Neutrophil (primary cell): ENCODE measurements at regions not wholly inside any gene's neighbourhood (a gene's known extent, or its start where the extent isn't known, plus 50 kb on each side); places are given as distances from the start of the nearest gene placed in this dataset.

Experiments used
- H3K27ac ChIP-seq: fragments of 200-600 bp; sonication (generic); 2 replicates; pipeline ENCODE4 v1.5.1; 2016; ENCODE audit warnings: mild to moderate bottlenecking, moderate library complexity
- H3K27me3 ChIP-seq: fragments of 200-600 bp; sonication (generic); 2 replicates; pipeline ENCODE4 v1.6.0; 2016; ENCODE audit warnings: mild to moderate bottlenecking
- H3K36me3 ChIP-seq: fragments of 200-600 bp; sonication (generic); 2 replicates; pipeline ENCODE4 v1.5.1; 2017
- H3K4me1 ChIP-seq, 2 experiments: fragments of 200-600 bp in 1 of 2; sonication (generic) in 1 of 2; 1 replicate in 1 of 2; 2 replicates in 1 of 2; pipeline versions ENCODE4 v1.5.1 to v1.6.1; 2013 to 2016; ENCODE audit warnings: low read depth in 1 of 2, low read length in 1 of 2, mild to moderate bottlenecking in 1 of 2, moderate library complexity in 1 of 2; ENCODE audit not compliant: control insufficient read depth in 1 of 2, insufficient read depth in 1 of 2
- H3K4me3 ChIP-seq, 2 experiments: fragments of 200-600 bp in 1 of 2; sonication (generic) in 1 of 2; 1 replicate in 1 of 2; 2 replicates in 1 of 2; pipeline ENCODE4 v1.5.1; 2013 to 2016; ENCODE audit warnings: low read depth in 1 of 2, low read length in 1 of 2, mild to moderate bottlenecking in 1 of 2, moderate library complexity in 1 of 2
- H3K9me3 ChIP-seq: fragments of 200-600 bp; sonication (generic); 2 replicates; pipeline ENCODE4 v1.5.1; 2016
- TF ChIP-seq, protein P1 (sequence below): fragments of 200-600 bp; sonication (generic); IDR thresholded peaks from 2 replicates; pipeline ENCODE4 v1.5.1; 2016; ENCODE audit warnings: antibody characterized with exemption

DNA sequence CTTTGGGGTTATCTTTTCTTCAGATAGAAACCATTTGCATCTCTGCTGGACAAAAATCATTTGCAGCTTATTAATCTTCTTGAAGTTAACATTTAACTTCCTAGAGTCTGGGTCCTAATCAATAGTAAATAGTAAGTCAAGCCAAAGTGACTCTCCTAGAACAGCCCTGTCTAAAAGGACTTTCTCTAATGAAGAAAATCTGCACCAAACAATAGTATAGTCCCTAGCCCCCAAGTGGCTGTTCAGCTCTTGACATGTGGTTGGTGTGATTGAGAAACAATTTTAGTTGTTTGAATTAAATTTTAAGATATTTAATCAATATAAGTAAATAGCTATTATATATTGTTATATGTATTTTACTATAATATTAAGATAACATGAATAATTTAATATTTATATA is 64.6 kb upstream of the SHB start:
- TF ChIP-seq, protein P1, sequence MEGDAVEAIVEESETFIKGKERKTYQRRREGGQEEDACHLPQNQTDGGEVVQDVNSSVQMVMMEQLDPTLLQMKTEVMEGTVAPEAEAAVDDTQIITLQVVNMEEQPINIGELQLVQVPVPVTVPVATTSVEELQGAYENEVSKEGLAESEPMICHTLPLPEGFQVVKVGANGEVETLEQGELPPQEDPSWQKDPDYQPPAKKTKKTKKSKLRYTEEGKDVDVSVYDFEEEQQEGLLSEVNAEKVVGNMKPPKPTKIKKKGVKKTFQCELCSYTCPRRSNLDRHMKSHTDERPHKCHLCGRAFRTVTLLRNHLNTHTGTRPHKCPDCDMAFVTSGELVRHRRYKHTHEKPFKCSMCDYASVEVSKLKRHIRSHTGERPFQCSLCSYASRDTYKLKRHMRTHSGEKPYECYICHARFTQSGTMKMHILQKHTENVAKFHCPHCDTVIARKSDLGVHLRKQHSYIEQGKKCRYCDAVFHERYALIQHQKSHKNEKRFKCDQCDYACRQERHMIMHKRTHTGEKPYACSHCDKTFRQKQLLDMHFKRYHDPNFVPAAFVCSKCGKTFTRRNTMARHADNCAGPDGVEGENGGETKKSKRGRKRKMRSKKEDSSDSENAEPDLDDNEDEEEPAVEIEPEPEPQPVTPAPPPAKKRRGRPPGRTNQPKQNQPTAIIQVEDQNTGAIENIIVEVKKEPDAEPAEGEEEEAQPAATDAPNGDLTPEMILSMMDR: no peak
- Histone ChIP-seq H3K27ac (no peak overlapping the region), H3K27me3 (peaks cover 50% of the 10 kb centered on the region)

DNA sequence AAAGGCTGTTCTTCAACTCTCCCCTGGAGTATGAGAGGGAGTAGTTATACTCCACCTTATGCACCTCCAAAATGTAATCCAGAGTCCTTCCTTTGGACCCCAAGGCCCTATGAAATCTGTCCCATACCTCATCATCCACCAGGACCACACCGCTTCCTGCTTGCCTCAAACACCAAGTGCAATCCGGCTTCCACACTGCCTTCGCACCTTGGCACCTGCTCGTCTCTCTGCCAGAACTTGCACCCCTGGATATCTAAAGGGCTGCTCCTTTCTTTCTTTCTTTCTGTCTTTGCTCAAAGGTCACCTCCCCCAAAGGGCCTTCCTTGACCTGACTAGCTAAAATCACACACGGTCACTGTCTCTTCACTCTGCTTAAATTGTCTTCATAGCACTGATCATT is 63.9 kb upstream of the SHB start:
- Histone ChIP-seq H3K36me3 (no peaks in the 10 kb centered on the region), H3K27me3 (peaks cover 48% of the 10 kb centered on the region), H3K4me3 (no peak overlapping the region), H3K4me1 (no peaks in the 10 kb centered on the region), H3K9me3 (no peaks in the 10 kb centered on the region), H3K27ac (no peak overlapping the region)
- TF ChIP-seq, protein P1: no peak

More for the DNA sequence above, 64.6 kb upstream of the SHB start:
- no peak overlapping the region for H3K4me3 ChIP-seq
- no peaks in the 10 kb centered on the region for H3K9me3 ChIP-seq
- no peaks in the 10 kb centered on the region for H3K36me3 ChIP-seq
- H3K4me1 ChIP-seq: no peaks in the 10 kb centered on the region

DNA sequence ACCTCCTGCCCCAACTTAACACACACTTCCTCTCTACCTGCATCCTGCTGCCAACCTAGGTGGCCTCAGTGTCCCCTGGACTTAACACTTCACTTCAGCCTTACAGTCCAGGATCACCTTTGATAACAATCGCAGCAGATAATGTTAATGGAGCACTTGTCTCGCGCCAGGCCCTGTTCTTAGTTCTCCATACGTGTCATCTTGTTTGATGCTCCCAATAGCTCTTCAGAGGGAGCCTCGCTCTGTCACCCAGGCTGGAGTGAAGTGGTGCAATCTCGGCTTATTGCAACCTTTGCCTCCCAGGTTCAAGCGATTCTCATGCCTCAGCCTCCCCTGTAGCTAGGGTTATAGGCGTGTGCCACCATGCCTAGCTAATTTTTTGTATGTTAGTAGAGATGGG is 62.7 kb upstream of the SHB start:
- H3K4me3 ChIP-seq: no peak overlapping the region
- H3K27ac ChIP-seq: no peak overlapping the region
- TF ChIP-seq, protein P1: no peak
- H3K9me3 ChIP-seq: no peaks in the 10 kb centered on the region
- H3K36me3 ChIP-seq: no peaks in the 10 kb centered on the region
- H3K27me3 ChIP-seq: peaks cover 43% of the 10 kb centered on the region
- no peaks in the 10 kb centered on the region for H3K4me1 ChIP-seq

DNA sequence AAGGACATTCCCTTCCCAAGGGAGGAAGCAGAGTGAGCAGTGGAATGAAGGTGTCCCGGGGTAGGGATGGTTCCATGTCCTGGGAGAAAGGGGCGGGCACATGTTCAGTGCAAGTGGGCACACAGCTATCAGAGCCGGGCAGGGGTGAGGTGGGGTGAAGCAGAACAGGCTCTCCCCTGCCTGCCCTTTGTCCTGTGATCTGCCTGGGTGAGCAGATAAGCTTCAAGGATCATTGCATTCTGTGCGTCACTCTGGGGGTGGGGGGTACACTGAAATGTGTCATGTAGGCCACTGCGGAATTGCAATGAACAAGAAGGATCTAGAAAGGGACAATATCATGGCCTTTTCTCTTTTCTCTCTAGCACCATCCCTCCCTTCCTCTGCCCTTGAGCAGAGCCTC is 61.7 kb upstream of the SHB start:
- Histone ChIP-seq H3K9me3 (no peaks in the 10 kb centered on the region), H3K4me1 (no peaks in the 10 kb centered on the region), H3K27ac (no peak overlapping the region), H3K36me3 (no peaks in the 10 kb centered on the region), H3K27me3 (peaks cover 43% of the 10 kb centered on the region), H3K4me3 (no peak overlapping the region)
- TF ChIP-seq, protein P1: no peak

DNA sequence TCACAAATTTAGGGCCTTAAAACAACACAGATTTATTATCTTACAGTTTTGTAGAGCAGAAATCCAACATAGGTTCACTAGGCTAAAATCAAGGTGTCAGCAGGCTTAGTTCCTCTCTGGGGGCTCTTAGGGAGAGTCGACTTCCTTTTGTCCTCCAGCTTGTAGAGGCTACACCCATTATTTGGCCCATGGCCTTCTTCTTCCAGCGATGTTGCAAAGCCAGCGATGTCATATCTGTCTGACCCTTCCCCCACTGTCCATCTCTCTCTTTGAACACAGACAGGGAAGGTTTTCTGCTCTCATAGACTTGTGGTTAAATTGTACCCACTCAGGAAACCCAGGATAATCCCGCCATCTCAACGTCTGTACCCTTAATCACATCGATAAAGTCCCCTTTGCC is 60.3 kb upstream of the SHB start:
- Histone ChIP-seq H3K36me3 (no peaks in the 10 kb centered on the region), H3K27ac (no peak overlapping the region), H3K4me3 (no peak overlapping the region), H3K9me3 (no peaks in the 10 kb centered on the region), H3K27me3 (peaks cover 31% of the 10 kb centered on the region), H3K4me1 (no peaks in the 10 kb centered on the region)
- TF ChIP-seq, protein P1: no peak

DNA sequence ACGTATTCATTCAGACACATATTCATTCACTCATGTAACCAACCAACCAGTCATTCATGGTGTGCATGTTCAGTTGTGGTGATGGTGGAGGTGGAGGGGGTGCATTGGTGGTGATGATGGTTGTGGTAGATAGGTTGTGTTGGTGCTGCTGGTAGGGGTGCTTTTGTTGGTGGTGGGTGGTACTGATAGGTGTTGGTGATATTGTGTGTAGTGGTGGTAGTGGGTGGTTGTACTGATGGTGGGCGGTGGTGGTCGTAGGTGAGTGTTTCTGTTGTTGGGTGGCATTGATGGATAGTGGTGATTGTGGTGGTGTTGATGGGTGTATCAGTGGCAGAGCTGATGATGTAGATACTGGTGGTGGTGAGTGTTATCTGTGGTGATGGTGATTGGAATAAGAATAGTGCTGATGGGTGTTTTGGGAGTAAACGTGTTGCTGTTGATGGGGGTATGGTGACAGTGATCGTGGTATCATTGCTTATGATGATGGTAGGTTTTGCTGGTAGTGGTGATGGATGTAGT is 59.8 kb upstream of the SHB start:
- no peaks in the 10 kb centered on the region for H3K36me3 ChIP-seq
- no peaks in the 10 kb centered on the region for H3K4me1 ChIP-seq
- H3K9me3 ChIP-seq: no peaks in the 10 kb centered on the region
- TF ChIP-seq, protein P1: no peak
- no peak overlapping the region for H3K4me3 ChIP-seq
- no peak overlapping the region for H3K27ac ChIP-seq
- H3K27me3 ChIP-seq: peaks cover 30% of the 10 kb centered on the region
